H1 (cell line): ENCODE measurements at regions not wholly inside any gene's neighbourhood (a gene's known extent, or its start where the extent isn't known, plus 50 kb on each side); places are given as distances from the start of the nearest gene placed in this dataset.

Source experiments
- NRF1 ChIP-seq: IDR thresholded peaks from 2 replicates; pipeline ENCODE4 v1.6.1; 2011; ENCODE audit warnings: mild to moderate bottlenecking, low read depth, low read length, improper control_type of control experiment

- TF ChIP-seq NRF1 = no peak
These were observed 343.0 kb downstream of the RRAGC start (continued) for GRCh38 chr1:38516560-38516959.
